HepG2 (cell line): ENCODE measurements at regions not wholly inside any gene's neighbourhood (a gene's known extent, or its start where the extent isn't known, plus 50 kb on each side); places are given as distances from the start of the nearest gene placed in this dataset.

Experiments used
- ATAC-seq: fragments of 200-7000 bp; cut with Tn5 transposase; 3 replicates; pipeline ENCODE4 v1.9.1; 2020; ENCODE audit warnings: mild to moderate bottlenecking, moderate library complexity
- BruUV-seq: library from RNA; stranded (reverse); fragments of 400-500 nt; replicated peaks from 2 replicates; lab custom pipeline; 2021; lab: Mats Ljungman, UMichigan
- CTCF ChIA-PET: fragments of 300-600 bp; formaldehyde crosslinking; extraction: SDS; loops from one replicate; lab custom pipeline; 2021; ENCODE audit warnings: low total read pairs, inconsistent platforms, low intra/inter-chr PET ratio; lab: Yijun Ruan, JAX
- POLR2A ChIA-PET: fragments of 350-600 bp; sonication (Branson Sonifier 250); formaldehyde crosslinking; loops from one replicate; lab custom pipeline; 2020; ENCODE audit warnings: antibody characterized with exemption, inconsistent platforms; lab: Yijun Ruan, JAX
- DNase-seq: peaks from one replicate; pipeline ENCODE4 v3.0.0-alpha.2; 2015; ENCODE audit warnings: low spot score
- FAIRE-seq: peaks from 3 replicates; lab custom pipeline; 2011; peaks lifted over from hg19 to GRCh38; lab: Jason Lieb, UNC
- H2AFZ ChIP-seq: one replicate; pipeline ENCODE4 v1.6.1; 2011; ENCODE audit warnings: low read length, inconsistent platforms
- H3K27ac ChIP-seq: fragments of 300-600 bp; 3 replicates; pipeline ENCODE4 v1.8.0; 2011; ENCODE audit warnings: mixed run types, mild to moderate bottlenecking, mixed read lengths, low read length, inconsistent platforms; ENCODE audit not compliant: insufficient read depth; ENCODE audit errors: extremely low read length
- H3K27me3 ChIP-seq, 2 experiments: fragments of 200-600 bp in 1 of 2; 2 replicates in 1 of 2; 3 replicates in 1 of 2; pipeline versions ENCODE4 v1.6.0 to v1.8.0; 2011; ENCODE audit warnings: low read length in 2 of 2, mild to moderate bottlenecking in 2 of 2, moderate library complexity in 2 of 2, inconsistent platforms in 1 of 2; ENCODE audit not compliant: insufficient read depth in 2 of 2, control insufficient read depth in 1 of 2
- H3K36me3 ChIP-seq, 2 experiments: fragments of 200-600 bp in 1 of 2; replicated peaks in 1 of 2; 2 replicates in 1 of 2; 3 replicates in 1 of 2; pipeline versions ENCODE4 v1.5.1 to v1.8.0; 2011; ENCODE audit warnings: low read length in 2 of 2, inconsistent platforms in 1 of 2; ENCODE audit not compliant: insufficient read depth in 2 of 2, control insufficient read depth in 1 of 2
- H3K4me1 ChIP-seq: 2 replicates; pipeline ENCODE4 v1.5.1; 2012; ENCODE audit warnings: low read length, inconsistent platforms; ENCODE audit not compliant: insufficient read depth
- H3K4me2 ChIP-seq: 2 replicates; pipeline ENCODE4 v1.6.0; 2011; ENCODE audit warnings: low read depth, low read length, inconsistent platforms
- H3K4me3 ChIP-seq, 3 experiments: fragments of 200-600 bp in 1 of 3; sonication (generic), shearing (Covaris generic) in 1 of 3; replicated peaks in 1 of 3; 2 replicates each; pipeline ENCODE4 v1.5.1; 2011 to 2016; ENCODE audit warnings: low read length in 3 of 3, inconsistent platforms in 2 of 3, low read depth in 2 of 3, mild to moderate bottlenecking in 2 of 3, control low read depth in 1 of 3, mixed read lengths in 1 of 3; ENCODE audit not compliant: insufficient read depth in 1 of 3
- H3K79me2 ChIP-seq: one replicate; pipeline ENCODE4 v1.6.1; 2011; ENCODE audit warnings: low read length, inconsistent platforms; ENCODE audit not compliant: insufficient read depth
- H3K9ac ChIP-seq: 2 replicates; pipeline ENCODE4 v1.6.0; 2011; ENCODE audit warnings: mild to moderate bottlenecking, low read depth, low read length, inconsistent platforms; ENCODE audit not compliant: insufficient read depth
- H3K9me3 ChIP-seq: 2 replicates; pipeline ENCODE4 v1.5.1; 2012; ENCODE audit warnings: mild to moderate bottlenecking, low read length
- H4K20me1 ChIP-seq: 2 replicates; pipeline ENCODE4 v1.6.0; 2011; ENCODE audit warnings: inconsistent platforms, mild to moderate bottlenecking, low read length, moderate library complexity; ENCODE audit not compliant: insufficient read depth
- ASH2L ChIP-seq: fragments of 300-600, 200-600 bp; sonication (generic); IDR thresholded peaks from 2 replicates; pipeline ENCODE4 v1.7.0; 2017; ENCODE audit warnings: low read depth, mild to moderate bottlenecking, moderate library complexity, mixed read lengths, low read length; ENCODE audit not compliant: insufficient read length
- CHD4 ChIP-seq: fragments of 200-600 bp; sonication (generic); IDR thresholded peaks from 2 replicates; pipeline ENCODE4 v1.7.0; 2017; ENCODE audit warnings: mild to moderate bottlenecking, low read length, borderline replicate concordance
- MED8 ChIP-seq: sonication (generic); formaldehyde crosslinking; IDR thresholded peaks from 2 replicates; pipeline ENCODE4 v1.8.1; 2023; ENCODE audit warnings: mild to moderate bottlenecking, missing genetic modification reagents; ENCODE audit not compliant: insufficient replicate concordance
- RNF2 ChIP-seq: fragments of 450-650 bp; conservative IDR thresholded peaks from 2 replicates; pipeline ENCODE4 v1.6.1; 2016; ENCODE audit warnings: low read depth
- WIZ ChIP-seq: sonication (generic); formaldehyde crosslinking; IDR thresholded peaks from 2 replicates; pipeline ENCODE4 v1.5.1; 2020; ENCODE audit warnings: mild to moderate bottlenecking, missing genetic modification reagents
- ZNF205 ChIP-seq: IDR thresholded peaks from 2 replicates; pipeline ENCODE4 v1.6.1; 2018; ENCODE audit warnings: missing biosample characterization, missing genetic modification reagents
- ZNF589 ChIP-seq: sonication (generic); formaldehyde crosslinking; conservative IDR thresholded peaks from 2 replicates; pipeline ENCODE4 v1.8.0; 2022; ENCODE audit warnings: mild to moderate bottlenecking, moderate library complexity, missing genetic modification reagents
- ZSCAN25 ChIP-seq: sonication (generic); formaldehyde crosslinking; IDR thresholded peaks from 2 replicates; pipeline ENCODE4 v1.8.0; 2022; ENCODE audit warnings: mild to moderate bottlenecking, missing genetic modification reagents
- WGBS: methylation state at CpG from one replicate; pipeline ENCODE4 v1.1.6; 2017; ENCODE audit warnings: low lambda C conversion rate; 5-methylcytosine and 5-hydroxymethylcytosine counted together
- in situ Hi-C: cut with HindIII; loops from 2 replicates; pipeline ENCODE4 v1.10.0; 2017; ENCODE audit warnings: low pct_unique_long_range_greater_than_20kb; ENCODE audit not compliant: extremely low pct_ligation_motif_present
- intact Hi-C: fragments of 100-400 bp; cut with micrococcal nuclease; formaldehyde crosslinking; loops from one replicate; pipeline ENCODE4 v1.10.0; 2022; ENCODE audit not compliant: unreplicated experiment
- TF ChIP-seq, protein P1 (sequence below): sonication (generic); formaldehyde crosslinking; IDR thresholded peaks from 2 replicates; pipeline ENCODE4 v1.5.0; 2020; ENCODE audit warnings: missing genetic modification reagents
- TF ChIP-seq, protein P2 (sequence below): sonication (generic); formaldehyde crosslinking; IDR thresholded peaks from 2 replicates; pipeline ENCODE4; 2020; ENCODE audit warnings: missing genetic modification reagents, mild to moderate bottlenecking, borderline replicate concordance
- TF ChIP-seq, protein P3 (sequence below): sonication (generic); formaldehyde crosslinking; IDR thresholded peaks from 2 replicates; pipeline ENCODE4 v1.4.0; 2020; ENCODE audit warnings: mild to moderate bottlenecking, missing genetic modification reagents
- TF ChIP-seq, protein P4 (sequence below): sonication (generic); formaldehyde crosslinking; IDR thresholded peaks from 2 replicates; pipeline ENCODE4 v1.8.1; 2022; ENCODE audit warnings: mild to moderate bottlenecking, missing genetic modification reagents

DNA sequence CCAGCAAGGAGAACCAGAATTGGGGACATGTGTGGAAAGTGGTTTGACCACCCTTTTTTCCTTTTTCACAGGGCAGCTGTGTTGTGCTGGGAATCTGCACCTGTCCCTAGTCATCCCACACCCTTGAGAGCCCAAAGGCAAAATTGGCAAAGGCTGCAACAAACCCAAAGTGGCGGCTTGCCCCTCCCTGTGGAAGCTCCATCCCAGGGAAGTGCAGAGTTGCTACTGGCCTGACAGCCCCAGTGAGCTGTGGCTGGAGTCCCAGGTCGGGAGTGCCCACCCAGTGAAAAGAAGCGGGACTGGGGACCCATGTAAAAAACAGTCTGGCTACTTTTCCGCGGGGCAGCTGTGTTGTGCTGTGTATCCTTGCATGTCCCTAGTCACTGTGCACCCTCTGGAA lies 109.1 kb upstream of the GRM3 start:
- Histone ChIP-seq H3K9me3 (no peaks in the 10 kb centered on the region), H3K4me3 (no peak overlapping the region), H3K4me2 (no peak overlapping the region), H3K79me2 (no peaks in the 10 kb centered on the region), H3K36me3 (no peaks in the 10 kb centered on the region), H3K27me3 (no peaks in the 10 kb centered on the region), H3K27ac (no peak overlapping the region), H2AFZ (no peak overlapping the region), H3K4me1 (no peaks in the 10 kb centered on the region), H3K9ac (no peak overlapping the region), H4K20me1 (no peaks in the 10 kb centered on the region)
- intact Hi-C loops = no loop called here
- POLR2A ChIA-PET = no interaction called here
- no peak for DNase-seq
- 30% methylated on average over 2 of the region's 5 CpGs for WGBS
- BruUV-seq = no TSS peak
- FAIRE-seq = no peak
- ATAC-seq = no peak
- CTCF ChIA-PET = no interaction called here
- in situ Hi-C loops = no loop called here
- TF ChIP-seq CHD4 = no peak
- TF ChIP-seq WIZ (CRISPR knock-in tag) = no peak
- TF ChIP-seq ZSCAN25 (CRISPR knock-in tag) = no peak
- TF ChIP-seq, protein P1, sequence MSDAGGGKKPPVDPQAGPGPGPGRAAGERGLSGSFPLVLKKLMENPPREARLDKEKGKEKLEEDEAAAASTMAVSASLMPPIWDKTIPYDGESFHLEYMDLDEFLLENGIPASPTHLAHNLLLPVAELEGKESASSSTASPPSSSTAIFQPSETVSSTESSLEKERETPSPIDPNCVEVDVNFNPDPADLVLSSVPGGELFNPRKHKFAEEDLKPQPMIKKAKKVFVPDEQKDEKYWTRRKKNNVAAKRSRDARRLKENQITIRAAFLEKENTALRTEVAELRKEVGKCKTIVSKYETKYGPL (CRISPR knock-in tag) = no peak
- TF ChIP-seq, protein P2, sequence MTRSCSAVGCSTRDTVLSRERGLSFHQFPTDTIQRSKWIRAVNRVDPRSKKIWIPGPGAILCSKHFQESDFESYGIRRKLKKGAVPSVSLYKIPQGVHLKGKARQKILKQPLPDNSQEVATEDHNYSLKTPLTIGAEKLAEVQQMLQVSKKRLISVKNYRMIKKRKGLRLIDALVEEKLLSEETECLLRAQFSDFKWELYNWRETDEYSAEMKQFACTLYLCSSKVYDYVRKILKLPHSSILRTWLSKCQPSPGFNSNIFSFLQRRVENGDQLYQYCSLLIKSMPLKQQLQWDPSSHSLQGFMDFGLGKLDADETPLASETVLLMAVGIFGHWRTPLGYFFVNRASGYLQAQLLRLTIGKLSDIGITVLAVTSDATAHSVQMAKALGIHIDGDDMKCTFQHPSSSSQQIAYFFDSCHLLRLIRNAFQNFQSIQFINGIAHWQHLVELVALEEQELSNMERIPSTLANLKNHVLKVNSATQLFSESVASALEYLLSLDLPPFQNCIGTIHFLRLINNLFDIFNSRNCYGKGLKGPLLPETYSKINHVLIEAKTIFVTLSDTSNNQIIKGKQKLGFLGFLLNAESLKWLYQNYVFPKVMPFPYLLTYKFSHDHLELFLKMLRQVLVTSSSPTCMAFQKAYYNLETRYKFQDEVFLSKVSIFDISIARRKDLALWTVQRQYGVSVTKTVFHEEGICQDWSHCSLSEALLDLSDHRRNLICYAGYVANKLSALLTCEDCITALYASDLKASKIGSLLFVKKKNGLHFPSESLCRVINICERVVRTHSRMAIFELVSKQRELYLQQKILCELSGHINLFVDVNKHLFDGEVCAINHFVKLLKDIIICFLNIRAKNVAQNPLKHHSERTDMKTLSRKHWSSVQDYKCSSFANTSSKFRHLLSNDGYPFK (CRISPR knock-in tag) = no peak
- no peak for TF ChIP-seq ZNF205 (CRISPR knock-in tag)
- TF ChIP-seq MED8 (CRISPR knock-in tag) = no peak
- TF ChIP-seq, protein P3, sequence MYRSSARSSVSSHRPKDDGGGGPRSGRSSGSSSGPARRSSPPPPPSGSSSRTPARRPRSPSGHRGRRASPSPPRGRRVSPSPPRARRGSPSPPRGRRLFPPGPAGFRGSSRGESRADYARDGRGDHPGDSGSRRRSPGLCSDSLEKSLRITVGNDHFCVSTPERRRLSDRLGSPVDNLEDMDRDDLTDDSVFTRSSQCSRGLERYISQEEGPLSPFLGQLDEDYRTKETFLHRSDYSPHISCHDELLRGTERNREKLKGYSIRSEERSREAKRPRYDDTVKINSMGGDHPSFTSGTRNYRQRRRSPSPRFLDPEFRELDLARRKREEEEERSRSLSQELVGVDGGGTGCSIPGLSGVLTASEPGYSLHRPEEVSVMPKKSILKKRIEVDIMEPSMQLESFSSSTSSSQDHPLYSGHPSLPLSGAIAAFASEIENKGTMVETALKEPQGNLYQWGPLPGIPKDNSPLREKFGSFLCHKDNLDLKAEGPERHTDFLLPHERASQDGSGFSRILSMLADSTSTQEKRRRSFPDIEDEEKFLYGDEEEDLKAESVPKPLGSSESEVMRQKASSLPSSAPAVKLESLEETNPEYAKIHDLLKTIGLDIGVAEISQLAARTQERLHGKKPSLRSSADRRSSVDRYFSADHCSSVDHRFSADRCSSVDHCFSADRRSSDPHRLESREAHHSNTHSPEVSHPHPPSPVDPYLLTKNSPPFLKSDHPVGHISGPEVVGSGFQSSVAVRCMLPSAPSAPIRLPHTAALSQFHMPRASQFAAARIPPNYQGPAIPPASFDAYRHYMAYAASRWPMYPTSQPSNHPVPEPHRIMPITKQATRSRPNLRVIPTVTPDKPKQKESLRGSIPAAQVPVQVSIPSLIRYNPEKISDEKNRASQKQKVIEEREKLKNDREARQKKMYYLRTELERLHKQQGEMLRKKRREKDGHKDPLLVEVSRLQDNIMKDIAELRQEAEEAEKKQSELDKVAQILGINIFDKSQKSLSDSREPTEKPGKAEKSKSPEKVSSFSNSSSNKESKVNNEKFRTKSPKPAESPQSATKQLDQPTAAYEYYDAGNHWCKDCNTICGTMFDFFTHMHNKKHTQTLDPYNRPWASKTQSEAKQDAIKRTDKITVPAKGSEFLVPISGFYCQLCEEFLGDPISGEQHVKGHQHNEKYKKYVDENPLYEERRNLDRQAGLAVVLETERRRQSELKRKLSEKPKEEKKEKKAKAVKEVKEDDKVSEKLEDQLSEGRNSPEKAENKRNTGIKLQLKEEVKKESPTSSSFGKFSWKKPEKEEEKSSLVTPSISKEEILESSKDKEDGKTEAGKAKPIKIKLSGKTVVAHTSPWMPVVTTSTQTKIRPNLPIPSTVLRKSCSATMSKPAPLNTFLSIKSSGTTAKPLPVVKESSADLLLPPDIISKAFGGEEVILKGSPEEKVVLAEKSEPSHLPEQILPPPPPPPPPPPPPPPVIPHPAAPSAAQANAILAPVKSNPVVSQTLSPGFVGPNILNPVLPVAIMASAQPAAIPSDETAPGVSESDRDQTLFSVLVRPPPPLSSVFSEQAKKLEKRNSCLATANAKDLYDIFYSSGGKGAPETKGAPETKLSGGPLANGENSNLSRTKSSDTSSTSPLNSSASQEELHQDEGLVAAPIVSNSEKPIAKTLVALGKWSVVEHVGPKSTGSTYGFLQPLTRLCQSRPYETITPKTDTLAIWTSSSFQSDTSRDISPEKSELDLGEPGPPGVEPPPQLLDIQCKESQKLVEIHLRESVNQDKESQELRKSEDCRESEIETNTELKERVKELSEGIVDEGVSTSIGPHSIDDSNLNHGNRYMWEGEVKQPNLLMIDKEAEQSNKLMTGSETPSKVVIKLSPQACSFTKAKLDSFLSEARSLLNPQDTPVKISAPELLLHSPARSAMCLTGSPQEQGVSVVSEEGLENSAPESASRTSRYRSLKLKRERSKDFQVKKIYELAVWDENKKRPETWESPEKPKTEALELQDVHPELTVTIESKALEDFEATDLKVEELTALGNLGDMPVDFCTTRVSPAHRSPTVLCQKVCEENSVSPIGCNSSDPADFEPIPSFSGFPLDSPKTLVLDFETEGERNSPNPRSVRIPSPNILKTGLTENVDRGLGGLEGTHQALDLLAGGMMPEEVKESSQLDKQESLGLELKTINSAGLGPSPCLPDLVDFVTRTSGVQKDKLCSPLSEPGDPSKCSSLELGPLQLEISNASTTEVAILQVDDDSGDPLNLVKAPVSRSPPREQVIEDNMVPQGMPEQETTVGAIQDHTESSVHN (CRISPR knock-in tag) = no peak
- TF ChIP-seq ASH2L = no peak
- TF ChIP-seq, protein P4, sequence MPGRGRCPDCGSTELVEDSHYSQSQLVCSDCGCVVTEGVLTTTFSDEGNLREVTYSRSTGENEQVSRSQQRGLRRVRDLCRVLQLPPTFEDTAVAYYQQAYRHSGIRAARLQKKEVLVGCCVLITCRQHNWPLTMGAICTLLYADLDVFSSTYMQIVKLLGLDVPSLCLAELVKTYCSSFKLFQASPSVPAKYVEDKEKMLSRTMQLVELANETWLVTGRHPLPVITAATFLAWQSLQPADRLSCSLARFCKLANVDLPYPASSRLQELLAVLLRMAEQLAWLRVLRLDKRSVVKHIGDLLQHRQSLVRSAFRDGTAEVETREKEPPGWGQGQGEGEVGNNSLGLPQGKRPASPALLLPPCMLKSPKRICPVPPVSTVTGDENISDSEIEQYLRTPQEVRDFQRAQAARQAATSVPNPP (CRISPR knock-in tag) = no peak
- TF ChIP-seq RNF2 = no peak
- TF ChIP-seq ZNF589 (CRISPR knock-in tag) = no peak
